ENCODE measurements at regions not wholly inside any gene's neighbourhood (a gene's known extent, or its start where the extent isn't known, plus 50 kb on each side); places are given as distances from the start of the nearest gene placed in this dataset.

DNA sequence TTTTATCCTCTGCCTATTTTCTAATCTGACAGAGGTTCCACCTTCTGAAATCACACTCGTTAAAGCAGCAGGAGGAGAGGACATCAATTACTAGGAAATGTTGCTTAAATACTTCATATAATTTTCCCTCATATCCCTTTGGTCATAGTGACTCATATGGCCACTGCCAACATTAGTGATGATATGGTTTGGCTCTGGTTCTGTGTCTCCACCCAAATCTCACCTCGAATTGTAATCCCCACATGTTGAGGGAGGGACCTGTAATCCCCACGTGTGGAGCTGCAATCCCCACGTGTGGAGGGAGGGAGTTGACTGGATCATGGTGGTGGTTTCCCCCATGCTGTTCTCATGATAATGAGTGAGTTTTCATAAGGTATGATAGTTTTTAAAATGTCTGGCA is 618.4 kb upstream of the SLITRK5 start:
- TF ChIP-seq, protein P1, sequence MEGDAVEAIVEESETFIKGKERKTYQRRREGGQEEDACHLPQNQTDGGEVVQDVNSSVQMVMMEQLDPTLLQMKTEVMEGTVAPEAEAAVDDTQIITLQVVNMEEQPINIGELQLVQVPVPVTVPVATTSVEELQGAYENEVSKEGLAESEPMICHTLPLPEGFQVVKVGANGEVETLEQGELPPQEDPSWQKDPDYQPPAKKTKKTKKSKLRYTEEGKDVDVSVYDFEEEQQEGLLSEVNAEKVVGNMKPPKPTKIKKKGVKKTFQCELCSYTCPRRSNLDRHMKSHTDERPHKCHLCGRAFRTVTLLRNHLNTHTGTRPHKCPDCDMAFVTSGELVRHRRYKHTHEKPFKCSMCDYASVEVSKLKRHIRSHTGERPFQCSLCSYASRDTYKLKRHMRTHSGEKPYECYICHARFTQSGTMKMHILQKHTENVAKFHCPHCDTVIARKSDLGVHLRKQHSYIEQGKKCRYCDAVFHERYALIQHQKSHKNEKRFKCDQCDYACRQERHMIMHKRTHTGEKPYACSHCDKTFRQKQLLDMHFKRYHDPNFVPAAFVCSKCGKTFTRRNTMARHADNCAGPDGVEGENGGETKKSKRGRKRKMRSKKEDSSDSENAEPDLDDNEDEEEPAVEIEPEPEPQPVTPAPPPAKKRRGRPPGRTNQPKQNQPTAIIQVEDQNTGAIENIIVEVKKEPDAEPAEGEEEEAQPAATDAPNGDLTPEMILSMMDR (IDR thresholded peaks at IDR 0.05; ENCODE audit: insufficient read depth, low read length), result no peak
- peak; percentile 35 for DNase-seq (ENCODE audit: low read depth)
- no peak overlapping the region for H3K4me3 ChIP-seq (ENCODE audit: low read depth, low read length)

DNA sequence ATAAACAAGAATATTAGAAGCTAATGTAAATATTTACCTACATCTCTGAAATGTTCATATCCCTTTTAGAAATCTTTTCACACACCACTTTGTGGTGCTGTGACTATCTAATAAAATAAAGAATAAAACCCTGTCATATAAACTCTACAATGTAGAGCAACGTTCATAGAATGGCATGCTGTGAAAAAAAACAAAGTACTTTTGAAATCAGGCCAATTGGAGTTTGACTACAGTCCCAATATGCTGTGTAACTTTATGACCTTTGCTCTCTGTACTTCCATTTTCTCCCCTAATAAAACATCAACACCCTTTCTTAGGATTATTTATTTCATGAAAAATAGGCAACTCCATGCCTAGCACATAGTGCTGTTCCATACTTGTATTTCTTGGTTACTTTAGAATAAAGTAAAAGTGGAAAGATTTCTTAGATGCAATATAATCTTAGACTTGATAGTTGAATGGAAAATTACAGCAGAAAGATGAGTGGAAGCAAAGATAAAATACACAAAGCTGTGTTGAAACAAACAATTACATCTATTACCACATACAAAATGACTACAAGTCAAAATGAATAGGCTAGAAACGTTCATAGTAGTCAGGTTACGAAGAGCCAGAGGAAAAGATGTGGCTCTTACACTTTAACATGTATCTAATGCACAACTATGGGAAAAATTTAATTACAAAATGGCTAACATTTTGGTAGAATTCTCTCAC is 613.2 kb upstream of the SLITRK5 start:
- DNase-seq (ENCODE audit: low read depth), result no peak
- TF ChIP-seq, protein P1 (IDR thresholded peaks at IDR 0.05; ENCODE audit: insufficient read depth, low read length), result no peak

DNA sequence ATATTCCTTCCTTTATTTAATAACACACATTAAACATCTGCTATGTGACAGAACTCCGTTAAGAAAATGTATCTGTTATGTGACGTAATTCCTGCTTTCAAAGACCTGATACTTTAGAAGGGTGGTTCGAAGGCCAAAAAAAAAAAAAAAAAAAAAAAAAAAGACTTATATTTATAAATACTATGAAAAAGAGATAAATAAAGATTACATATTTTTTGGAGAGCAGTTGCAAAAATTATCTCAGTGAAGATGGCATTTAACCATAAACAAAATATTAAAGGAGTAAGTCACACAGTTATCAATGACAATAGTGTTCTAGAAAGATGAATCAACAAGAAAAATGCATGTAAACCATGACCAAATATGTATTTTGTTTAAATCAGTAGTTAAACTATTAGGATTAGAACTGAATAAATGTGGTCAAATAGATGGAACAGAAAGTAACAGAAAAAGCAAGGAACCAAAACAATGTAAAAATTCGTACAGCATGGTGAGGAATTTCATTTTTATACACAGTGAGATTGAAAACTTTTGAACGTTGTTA is 612.3 kb upstream of the SLITRK5 start:
- DNase-seq (ENCODE audit: low read depth), result no peak
- TF ChIP-seq, protein P1 (IDR thresholded peaks at IDR 0.05; ENCODE audit: insufficient read depth, low read length), result no peak
- no peak overlapping the region for H3K4me3 ChIP-seq (ENCODE audit: low read depth, low read length)

More for the DNA sequence above, 613.2 kb upstream of the SLITRK5 start:
- H3K4me3 ChIP-seq (ENCODE audit: low read depth, low read length), result no peak overlapping the region

DNA sequence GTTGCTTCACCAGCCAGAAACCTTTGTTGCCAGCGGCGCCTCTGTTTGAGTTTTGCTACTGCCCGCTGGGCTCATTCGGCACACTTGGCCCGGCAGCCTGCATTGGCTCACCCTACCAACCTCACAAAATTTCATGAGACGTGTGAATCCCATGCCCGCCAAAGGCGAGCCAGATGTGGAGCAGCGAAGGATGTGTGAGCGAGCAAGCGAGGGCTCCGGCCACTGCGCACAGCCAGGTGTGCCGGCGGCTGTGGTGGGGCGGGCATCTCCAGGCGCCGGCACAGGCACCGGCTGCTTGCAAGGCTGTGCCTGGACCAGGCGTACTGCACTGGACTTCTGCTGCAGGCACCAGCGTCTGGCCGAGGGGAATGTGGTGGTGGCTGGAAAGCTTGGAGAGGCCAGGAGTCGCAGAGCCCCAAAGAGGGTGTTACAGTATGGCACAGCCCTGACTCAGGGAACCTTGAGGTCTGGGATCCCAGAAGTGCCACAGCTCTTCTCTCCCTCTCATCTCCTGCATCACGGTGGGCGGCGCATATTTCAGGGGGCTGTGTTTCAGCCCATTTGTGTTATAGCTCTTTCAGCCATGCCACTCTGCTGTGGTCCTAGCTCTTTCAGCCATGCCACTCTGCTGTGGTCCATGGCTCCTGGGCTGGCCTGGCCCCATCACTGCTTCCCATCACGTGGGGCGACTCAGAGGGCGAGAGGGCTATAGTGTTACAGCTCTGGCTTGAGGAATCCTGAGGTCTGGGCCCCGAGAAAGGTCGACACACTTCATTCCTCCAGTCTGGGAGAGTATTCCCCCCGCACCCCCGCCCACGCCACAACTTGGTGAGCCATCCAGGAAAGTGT is 592.0 kb upstream of the SLITRK5 start:
- TF ChIP-seq, protein P1 (IDR thresholded peaks at IDR 0.05; ENCODE audit: insufficient read depth, low read length), result no peak
- no peak for DNase-seq (ENCODE audit: low read depth)
- H3K4me3 ChIP-seq (ENCODE audit: low read depth, low read length), result no peak overlapping the region

DNA sequence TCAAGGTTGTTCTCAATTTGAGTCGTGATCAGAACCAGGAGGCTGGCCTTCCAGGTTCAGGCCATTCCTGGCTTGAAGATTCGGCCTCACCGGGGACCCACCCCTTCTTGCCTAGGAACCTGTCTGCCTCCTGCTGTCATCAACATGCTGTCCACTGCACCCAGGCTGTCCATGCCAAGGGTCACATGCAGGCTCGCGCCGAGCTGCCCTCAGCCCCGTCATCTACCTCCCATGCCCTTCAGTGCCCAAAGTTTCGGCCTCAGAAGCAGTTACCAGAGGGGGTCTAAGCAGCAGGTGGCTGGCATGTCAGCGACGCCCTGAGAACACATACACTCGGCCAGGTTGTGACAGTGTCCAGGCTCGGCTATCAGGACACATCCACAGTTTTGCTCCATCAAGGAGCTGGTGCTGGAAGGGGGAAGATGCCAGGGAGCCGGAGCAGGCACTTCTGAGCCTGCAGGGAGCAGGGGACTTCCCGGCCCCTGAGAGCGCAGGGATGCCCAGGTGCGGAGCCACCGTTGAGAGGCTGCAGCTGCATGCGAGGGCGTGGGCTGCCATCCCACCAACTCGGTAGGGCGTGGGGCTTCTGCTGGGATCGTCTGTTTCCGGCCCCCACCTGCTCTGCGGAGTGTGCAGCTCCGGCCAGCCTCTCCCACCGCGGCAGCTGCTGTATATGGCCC is 590.9 kb upstream of the SLITRK5 start:
- DNase-seq (ENCODE audit: low read depth), result no peak
- no peak overlapping the region for H3K4me3 ChIP-seq (ENCODE audit: low read depth, low read length)
- TF ChIP-seq, protein P1 (IDR thresholded peaks at IDR 0.05; ENCODE audit: insufficient read depth, low read length), result no peak

DNA sequence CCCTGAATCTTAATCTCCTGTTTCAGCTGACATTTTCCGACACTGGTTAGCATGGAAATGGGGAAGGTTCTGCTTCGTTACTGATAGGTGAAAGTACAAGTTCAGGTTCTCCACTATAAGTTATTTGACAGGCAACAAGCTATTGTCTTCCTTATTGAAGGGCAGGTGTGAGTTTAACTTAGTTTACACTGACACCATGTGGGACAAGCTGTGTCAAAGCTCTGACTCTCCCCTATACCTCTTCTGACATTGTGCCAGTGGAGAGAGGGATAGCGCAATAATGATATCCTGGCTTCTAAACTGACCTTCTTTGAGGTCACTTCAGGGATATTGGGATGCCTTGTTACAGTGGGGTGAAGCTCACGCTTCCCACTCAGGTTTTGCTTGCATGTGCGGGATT is 587.0 kb upstream of the SLITRK5 start:
- TF ChIP-seq, protein P1 (IDR thresholded peaks at IDR 0.05; ENCODE audit: insufficient read depth, low read length), result no peak
- no peak overlapping the region for H3K4me3 ChIP-seq (ENCODE audit: low read depth, low read length)
- no peak for DNase-seq (ENCODE audit: low read depth)
